Gastrocnemius medialis (tissue), 4 donors: ENCODE measurements at regions not wholly inside any gene's neighbourhood (a gene's known extent, or its start where the extent isn't known, plus 50 kb on each side); places are given as distances from the start of the nearest gene placed in this dataset.

Source experiments
- CTCF ChIP-seq, 5 experiments: fragments of 450-650 bp in 3 of 5; fragments of 200-600 bp in 2 of 5; sonication (generic) in 2 of 5; IDR thresholded peaks in 4 of 5; conservative IDR thresholded peaks in 1 of 5; 1 replicate in 4 of 5; 2 replicates in 1 of 5; pipeline ENCODE4 v1.5.1; 2016 to 2019; ENCODE audit warnings: antibody characterized with exemption in 5 of 5, mild to moderate bottlenecking in 3 of 5, moderate library complexity in 3 of 5
- POLR2A ChIP-seq, 2 donors: fragments of 450-650 bp; IDR thresholded peaks; one replicate each; pipeline ENCODE4 v1.6.1; 2017; ENCODE audit warnings: antibody characterized with exemption in 2 of 2, mild to moderate bottlenecking in 2 of 2, moderate library complexity in 2 of 2

DNA sequence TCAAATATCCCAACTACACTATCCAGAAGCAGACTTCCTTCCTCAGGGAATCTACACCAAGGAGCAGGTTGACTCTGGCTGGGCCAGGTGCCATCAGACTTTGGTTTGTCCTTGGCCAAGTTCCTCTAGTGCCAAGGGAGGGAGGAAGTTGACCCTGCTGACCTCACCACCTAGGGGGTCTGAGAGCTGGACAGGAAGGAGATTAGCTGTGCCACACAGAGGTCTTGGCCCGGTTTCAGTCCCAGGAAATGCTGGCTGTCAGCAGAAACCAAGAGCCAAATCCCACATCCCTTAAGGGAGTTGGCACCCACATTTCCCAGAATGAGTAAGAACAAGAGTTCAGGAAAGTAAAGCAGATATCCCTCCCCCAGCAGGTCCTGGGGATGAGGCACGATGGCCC, 178.2 kb downstream of the SALL1 start:
- TF ChIP-seq POLR2A (IDR thresholded peaks at IDR 0.05) = no peak
- TF ChIP-seq CTCF (IDR thresholded peaks at IDR 0.05 in 4 of 5, conservative IDR thresholded peaks at IDR 0.05 in 1 of 5) = no peak
